GM23248 (cell line): ENCODE measurements at regions not wholly inside any gene's neighbourhood (a gene's known extent, or its start where the extent isn't known, plus 50 kb on each side); places are given as distances from the start of the nearest gene placed in this dataset.

Experiments
- EZH2 ChIP-seq: fragments of 200-600 bp; sonication (generic); IDR thresholded peaks from 2 replicates; pipeline ENCODE4 v1.6.1; 2018; ENCODE audit warnings: antibody characterized with exemption, mild to moderate bottlenecking; ENCODE audit not compliant: insufficient read depth, poor library complexity, severe bottlenecking
- EZH2phosphoT487 ChIP-seq: fragments of 200-600 bp; sonication (generic); IDR thresholded peaks from 2 replicates; pipeline ENCODE4 v1.6.1; 2018; ENCODE audit warnings: antibody characterized with exemption, moderate library complexity, mild to moderate bottlenecking, low read depth; ENCODE audit not compliant: insufficient read depth

DNA sequence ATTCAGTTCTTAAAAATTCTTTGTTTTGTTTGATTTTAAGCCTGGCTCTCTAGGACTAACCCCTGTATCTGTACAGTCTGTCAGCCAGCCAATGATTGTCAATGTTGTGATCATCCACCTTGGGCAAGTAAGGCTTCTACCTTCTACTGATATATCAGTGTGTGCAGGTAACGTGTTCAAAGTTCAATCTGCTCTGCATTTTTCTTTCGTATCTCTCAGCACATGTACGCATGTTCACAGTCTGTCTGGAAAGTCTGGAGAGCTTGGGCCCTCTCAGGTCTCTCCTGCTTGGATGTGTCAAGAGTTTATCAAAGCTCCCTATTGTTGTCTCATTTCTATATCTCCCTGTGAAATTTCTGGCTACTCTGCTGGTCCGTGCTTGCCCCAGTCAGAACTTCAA is 138.6 kb upstream of the VRK1 start:
- TF ChIP-seq EZH2phosphoT487 (no peak), EZH2 (no peak)
